ENCODE measurements at regions not wholly inside any gene's neighbourhood (a gene's known extent, or its start where the extent isn't known, plus 50 kb on each side); places are given as distances from the start of the nearest gene placed in this dataset.

GRCh38 chr5:89615839-89616518 is 733.0 kb upstream of the MEF2C start:
- DNase-seq: no peak

GRCh38 chr5:89613222-89613956 is 730.4 kb upstream of the MEF2C start:
- no peak for DNase-seq

GRCh38 chr5:89606939-89607534 is 724.1 kb upstream of the MEF2C start:
- no peak for DNase-seq

DNA sequence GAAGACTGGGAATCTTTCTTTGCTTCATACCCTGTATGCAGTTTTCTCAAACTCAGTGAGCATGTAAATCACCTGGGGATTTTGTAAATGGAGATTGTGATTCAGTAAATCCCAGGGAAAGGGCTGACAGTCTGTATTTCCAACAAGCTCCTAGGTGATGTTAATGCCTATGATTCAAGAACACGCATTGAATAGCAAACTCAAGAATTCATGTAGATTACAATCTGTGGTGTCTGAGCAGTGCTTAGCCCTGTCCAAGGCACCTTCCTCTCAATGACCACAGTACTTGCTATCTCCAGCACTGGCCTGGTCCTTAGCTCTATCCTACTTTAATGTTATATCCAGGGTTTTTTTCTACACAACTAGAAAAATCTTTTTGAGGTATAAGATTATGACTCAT is 721.4 kb upstream of the MEF2C start:
- no peak for DNase-seq

GRCh38 chr5:89601880-89602279 is 718.9 kb upstream of the MEF2C start:
- no peak for DNase-seq

GRCh38 chr5:89597878-89598277 is 714.9 kb upstream of the MEF2C start:
- no peak for DNase-seq

- no peak for DNase-seq
Observed at GRCh38 chr5:89596821-89597220, 713.8 kb upstream of the MEF2C start.

DNA sequence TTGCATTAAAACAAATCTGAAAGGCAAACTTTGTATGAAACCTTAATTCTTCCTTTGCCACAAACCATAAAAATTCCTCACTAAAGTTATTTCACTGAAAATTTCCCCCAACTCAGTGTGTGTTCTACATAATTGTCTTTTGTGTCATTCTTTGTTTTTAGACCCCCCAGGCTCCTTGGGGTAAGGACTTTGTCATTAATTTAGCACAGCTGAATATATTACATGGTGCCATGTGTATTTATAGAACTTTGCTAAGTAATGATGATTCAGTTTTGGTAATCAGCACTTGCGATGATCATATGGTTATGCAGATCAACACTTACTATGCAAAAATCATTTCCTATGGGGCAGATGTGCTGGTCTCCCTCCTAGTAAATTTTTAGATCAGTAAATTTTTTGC is 712.1 kb upstream of the MEF2C start:
- DNase-seq: no peak

- DNase-seq: no peak
Observed at GRCh38 chr5:89584339-89584956, 701.5 kb upstream of the MEF2C start.

DNA sequence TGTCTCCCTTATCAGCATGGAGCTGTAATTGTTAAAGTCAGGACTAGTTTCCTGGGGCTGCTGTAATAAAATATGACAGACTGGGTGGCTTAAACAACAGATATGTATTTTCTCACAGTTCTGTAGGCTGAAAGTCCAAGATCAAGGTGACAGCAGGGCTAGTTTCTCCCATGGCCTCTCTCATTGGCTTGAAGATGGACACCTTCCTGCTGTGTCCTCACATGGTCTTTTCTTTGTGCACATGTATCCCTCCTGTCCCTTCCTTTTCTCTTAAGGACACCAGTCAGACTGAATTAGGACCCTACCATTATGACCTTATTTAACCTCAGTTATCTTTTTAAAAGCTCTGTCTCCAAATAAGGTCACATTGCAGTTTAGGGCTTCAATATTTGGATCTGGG is 700.5 kb upstream of the MEF2C start:
- DNase-seq: no peak

GRCh38 chr5:89582768-89583339 is 699.9 kb upstream of the MEF2C start:
- DNase-seq: no peak

DNA sequence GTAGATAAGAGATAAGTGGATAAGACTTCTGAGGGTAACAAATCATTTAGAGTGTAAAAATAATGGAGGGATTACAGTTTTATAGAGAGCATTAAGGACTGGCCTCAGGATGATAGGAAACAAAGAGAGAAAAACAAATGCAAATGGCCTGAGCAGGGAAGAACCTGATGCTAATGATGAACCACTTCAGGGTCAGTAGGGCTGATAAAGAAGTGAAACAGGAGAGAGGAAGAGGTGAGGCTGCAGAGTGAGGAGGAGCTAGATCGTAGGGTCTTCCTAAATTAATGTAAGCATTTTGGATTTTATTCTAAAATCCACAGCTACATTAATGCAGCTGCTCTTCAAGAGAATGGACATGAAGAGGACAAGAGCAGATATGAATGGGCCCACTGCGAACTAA is 698.0 kb upstream of the MEF2C start:
- DNase-seq: no peak

DNA sequence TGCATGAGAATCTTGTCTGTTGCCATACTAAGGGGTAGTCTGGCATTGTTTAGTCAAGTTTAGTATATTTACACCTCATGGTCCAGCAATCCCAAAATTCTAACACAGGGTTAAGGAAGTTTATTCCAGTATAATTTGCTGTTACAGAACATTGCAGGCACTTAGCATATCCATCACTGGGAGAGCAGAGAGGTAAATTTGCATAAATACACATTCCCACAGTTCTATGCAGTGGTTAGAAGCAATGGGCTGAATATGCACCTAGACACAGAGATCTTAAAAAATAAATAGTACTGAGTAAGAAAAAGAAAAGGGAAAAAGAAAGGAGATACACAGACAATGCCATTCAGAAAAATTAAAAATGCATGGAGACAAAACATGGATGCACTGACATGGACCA is 692.3 kb upstream of the MEF2C start:
- no peak for DNase-seq

DNA sequence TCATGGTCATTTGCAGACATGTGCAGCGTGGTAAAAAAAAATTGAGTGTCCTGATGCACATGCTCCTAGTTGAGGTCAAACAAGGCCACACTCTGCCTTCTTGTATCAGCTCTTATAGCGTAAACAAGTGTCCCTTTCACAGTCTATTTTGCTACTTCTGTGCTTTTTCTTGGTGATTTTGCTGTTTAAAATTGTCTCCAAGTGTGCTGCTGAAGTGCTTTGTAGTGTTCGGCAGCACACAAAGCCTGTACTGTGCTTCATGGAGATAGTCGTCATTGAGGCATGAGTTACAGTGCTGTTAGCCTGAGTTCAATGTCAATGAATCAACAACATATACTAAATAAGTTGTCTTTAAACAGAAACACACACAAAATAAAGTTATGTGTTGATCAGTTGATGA is 690.4 kb upstream of the MEF2C start:
- no peak for DNase-seq

DNA sequence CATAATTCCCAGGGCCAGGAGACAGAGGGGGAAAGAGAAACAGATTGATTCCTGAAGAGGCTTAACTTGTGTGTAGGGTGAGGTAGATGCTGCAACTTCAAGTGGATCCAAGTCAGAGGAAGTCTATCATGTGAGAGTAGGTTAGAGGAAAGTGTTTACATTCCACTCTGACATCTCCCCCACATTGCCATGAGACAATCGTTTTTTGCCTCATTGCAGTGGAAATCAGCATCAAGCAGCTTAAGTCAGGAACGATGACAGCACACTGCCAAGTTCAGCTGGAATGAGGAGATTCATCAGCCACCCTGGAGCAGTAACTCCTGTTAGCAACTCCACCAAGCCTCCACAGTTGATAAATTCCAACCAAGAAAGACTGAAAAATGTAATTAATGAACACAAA is 689.7 kb upstream of the MEF2C start:
- DNase-seq: no peak

- no peak for DNase-seq
Observed at GRCh38 chr5:89570557-89570956, 687.6 kb upstream of the MEF2C start.

- DNase-seq: no peak
Observed at GRCh38 chr5:89566340-89566739, 683.4 kb upstream of the MEF2C start.

DNA sequence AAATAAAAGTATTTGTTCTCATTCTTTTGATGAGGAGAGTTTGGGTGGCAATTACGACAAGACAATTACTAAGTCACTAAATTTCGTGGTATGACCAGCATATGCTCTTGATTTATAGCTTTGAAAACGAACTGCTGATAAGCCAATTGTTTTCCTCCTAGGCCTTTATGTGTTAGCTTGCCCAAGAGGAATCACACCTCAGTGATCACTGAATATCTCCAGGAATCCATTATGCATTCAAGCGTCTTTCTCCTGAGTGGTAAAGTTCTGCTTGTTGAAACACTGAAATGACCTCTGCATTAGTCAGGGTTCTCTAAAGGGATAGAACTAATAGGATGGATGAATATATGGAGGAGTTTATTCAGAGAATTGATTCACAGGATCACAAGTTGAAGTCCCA is 677.7 kb upstream of the MEF2C start:
- DNase-seq: no peak

GRCh38 chr5:89556215-89556913 is 673.4 kb upstream of the MEF2C start:
- DNase-seq: no peak

GRCh38 chr5:89546657-89547056 is 663.7 kb upstream of the MEF2C start:
- no peak for DNase-seq

- DNase-seq: no peak
Observed at GRCh38 chr5:89545626-89546025, 662.6 kb upstream of the MEF2C start.

- DNase-seq: peak; percentile 63
Observed at GRCh38 chr5:89545076-89545475, 662.1 kb upstream of the MEF2C start.

DNA sequence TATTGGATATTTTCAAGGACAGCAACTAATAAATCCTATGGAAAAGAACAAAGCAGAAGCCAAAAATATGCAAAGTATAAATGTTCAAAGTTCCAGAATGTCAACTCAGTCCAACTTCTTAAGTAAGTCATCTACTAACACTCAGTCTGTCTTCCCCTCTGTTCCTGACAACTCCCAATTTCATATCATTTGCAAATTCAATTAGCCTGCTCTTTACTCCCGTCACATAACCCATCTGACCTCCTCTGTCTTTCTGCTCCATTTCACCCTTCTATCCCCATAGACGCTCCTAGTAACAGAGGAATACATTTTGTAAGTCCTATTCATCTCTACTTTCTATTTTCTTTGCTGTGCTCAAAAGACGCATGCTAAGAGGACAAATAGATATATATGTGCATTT is 659.8 kb upstream of the MEF2C start:
- no peak for DNase-seq
